ENCODE measurements at regions not wholly inside any gene's neighbourhood (a gene's known extent, or its start where the extent isn't known, plus 50 kb on each side); places are given as distances from the start of the nearest gene placed in this dataset.

DNA sequence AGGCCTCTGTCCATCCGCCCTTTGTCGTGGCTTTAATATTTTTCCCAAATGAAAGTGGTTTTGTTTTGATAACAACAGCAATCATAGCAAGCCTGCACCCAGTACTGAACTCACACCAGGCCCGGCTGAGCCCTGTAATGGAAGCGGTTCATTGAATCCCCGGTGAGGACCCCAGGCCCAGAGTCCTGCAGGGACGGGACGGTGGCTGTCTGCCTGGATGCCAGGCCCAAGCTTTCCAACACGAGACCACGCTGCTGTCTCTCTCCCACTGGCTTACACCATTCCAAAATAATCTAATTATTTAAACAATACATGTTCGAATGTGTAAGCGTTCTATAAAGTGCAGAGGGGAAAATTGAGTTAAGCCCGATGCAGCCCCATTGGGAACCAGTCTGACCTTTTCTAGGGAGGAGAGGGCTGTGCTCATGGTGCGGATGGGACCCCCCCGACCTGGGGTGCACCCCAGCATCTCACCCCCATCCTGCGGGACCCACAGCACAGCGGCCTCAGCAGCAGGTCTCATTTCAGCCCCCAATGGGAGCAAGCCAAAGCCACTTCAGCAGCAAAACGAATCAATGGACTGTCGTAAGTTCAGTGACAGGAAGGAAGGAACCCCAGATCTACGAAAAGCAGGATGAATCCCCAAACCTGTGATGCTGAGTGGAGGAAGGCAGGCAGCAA lies 1046.9 kb downstream of the BRD1 start:
- no peak overlapping the region for H3K27ac ChIP-seq
- TF ChIP-seq, protein P1, sequence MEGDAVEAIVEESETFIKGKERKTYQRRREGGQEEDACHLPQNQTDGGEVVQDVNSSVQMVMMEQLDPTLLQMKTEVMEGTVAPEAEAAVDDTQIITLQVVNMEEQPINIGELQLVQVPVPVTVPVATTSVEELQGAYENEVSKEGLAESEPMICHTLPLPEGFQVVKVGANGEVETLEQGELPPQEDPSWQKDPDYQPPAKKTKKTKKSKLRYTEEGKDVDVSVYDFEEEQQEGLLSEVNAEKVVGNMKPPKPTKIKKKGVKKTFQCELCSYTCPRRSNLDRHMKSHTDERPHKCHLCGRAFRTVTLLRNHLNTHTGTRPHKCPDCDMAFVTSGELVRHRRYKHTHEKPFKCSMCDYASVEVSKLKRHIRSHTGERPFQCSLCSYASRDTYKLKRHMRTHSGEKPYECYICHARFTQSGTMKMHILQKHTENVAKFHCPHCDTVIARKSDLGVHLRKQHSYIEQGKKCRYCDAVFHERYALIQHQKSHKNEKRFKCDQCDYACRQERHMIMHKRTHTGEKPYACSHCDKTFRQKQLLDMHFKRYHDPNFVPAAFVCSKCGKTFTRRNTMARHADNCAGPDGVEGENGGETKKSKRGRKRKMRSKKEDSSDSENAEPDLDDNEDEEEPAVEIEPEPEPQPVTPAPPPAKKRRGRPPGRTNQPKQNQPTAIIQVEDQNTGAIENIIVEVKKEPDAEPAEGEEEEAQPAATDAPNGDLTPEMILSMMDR (IDR thresholded peaks at IDR 0.05) = no peak
- TF ChIP-seq ZFX (IDR thresholded peaks at IDR 0.05; ENCODE audit: borderline replicate concordance) = no peak

DNA sequence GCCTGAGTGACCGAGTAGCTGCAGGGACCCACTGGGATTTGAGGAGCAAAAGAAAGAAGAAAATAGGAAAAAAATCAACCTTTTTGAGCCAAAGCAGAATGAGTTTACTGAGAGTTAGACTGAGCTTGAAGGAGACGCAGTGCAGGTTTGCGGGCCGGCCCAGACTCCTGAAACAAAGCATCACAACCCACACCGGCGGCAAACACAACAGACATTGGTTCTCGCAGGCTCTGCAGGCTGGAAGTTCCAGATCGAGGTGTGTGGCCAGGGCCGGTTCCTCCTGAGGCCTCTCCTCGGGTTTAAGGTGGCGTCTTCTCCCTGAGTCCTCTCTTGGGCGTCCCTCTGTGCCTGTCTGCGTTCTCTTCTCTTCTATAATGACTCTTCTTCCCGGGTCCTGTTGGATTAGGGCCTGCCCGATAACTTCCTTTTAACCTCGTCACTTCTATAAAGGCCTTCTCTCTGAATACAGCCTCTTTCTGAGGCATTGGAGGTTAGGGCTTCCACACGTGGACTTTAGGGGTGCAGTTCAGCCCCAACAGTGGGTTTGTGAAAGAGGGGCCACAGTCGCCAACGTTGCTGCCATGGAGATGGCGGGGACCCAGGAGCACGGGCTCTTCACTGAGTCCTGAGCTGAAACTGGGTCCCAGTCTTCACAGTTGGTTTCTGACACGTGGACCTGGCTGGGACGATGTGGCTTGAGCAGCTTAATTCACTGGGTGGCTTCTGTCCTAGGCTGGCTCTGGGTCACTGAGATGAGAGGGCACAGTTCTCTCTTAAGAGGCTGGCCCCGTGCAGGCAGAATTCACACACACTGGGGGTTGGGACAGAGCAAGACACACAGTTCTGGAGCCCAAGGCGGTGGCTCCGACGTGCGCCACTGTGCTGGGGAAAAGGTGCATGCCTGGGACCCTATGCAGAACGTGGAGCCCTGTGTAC lies 1047.7 kb downstream of the BRD1 start:
- no peak for TF ChIP-seq ZFX (IDR thresholded peaks at IDR 0.05; ENCODE audit: borderline replicate concordance)
- TF ChIP-seq, protein P1 (IDR thresholded peaks at IDR 0.05) = no peak
- no peak overlapping the region for H3K27ac ChIP-seq

DNA sequence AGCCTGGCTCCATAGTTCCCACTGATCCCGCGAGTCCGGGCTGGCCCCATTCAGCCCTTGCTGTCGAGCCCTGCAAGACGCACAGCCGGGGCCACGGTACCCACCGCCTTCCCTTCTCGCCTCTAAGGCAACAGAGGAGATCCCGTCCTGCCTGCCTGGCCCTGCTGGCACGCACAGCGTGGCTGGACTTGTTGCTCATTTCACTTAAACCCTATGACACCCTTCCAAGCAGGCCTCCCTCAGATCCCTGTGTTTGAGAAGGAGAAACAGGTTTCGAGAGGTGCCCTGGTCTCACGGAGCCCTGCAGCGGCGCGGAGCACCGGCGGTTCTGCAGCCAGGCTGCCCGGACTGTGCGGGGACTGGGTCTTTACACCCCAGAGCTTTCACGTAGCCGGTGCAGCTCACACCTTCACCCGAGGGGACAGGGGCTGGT lies 1048.4 kb downstream of the BRD1 start:
- H3K27ac ChIP-seq = no peak overlapping the region
- TF ChIP-seq ZFX (IDR thresholded peaks at IDR 0.05; ENCODE audit: borderline replicate concordance) = no peak
- TF ChIP-seq, protein P1 (IDR thresholded peaks at IDR 0.05) = no peak

GRCh38 chr22:48778308-48779195 lies 1049.1 kb downstream of the BRD1 start:
- no peak for TF ChIP-seq ZFX (IDR thresholded peaks at IDR 0.05; ENCODE audit: borderline replicate concordance)
- TF ChIP-seq, protein P1 (IDR thresholded peaks at IDR 0.05) = no peak
- H3K27ac ChIP-seq = no peak overlapping the region

DNA sequence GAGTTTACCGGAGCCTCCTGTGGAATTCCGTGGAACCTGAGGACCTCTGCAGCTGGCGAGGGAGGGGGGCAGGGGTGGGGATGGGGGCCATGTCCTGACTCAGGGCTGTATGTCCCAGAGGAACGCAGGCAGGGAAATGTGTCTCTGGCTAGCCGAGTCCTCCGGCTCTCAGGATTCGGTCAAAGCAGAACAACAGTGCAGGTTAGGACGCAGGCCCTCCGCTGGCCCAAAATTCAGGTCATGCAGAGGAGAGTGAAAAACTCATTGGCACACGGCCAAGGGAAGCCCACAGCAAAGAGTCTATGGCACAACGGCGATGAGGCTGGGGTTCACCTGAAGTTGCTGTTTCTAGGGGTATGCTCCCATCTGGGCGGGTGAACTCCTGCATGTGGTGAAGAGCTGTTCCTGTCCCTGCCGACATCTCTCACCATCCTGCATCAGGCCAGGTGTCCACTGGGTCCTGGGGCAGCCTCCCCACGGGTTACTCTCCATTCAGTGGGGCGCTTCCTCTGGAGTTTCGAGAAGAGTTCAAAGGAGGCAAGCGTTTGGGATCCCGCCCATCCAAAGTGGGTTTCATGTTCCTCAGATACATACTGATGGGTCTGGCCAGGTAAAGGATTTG lies 1055.3 kb downstream of the BRD1 start:
- no peak overlapping the region for H3K27ac ChIP-seq
- no peak for TF ChIP-seq ZFX (IDR thresholded peaks at IDR 0.05; ENCODE audit: borderline replicate concordance)
- TF ChIP-seq, protein P1 (IDR thresholded peaks at IDR 0.05) = no peak

DNA sequence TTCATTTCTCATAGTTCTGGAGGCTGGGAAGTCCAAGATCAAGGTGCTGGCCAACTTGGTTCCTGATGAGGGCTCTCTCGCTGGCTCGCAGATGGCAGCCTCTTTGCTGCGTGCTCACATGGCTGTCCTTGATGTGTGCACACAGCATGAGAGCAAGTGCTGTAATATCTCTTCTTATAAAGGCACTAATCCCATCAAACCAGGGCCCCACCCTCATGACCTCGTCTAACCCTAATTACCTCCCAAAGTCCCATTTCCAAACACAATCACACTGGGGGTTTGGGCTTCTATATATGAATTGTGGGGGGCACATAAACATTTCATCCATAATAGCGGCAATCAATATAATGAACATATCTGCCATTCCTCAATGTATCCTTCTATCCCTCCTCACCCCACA lies 1062.1 kb downstream of the BRD1 start:
- H3K27ac ChIP-seq = no peak overlapping the region
- no peak for TF ChIP-seq ZFX (IDR thresholded peaks at IDR 0.05; ENCODE audit: borderline replicate concordance)
- TF ChIP-seq, protein P1 (IDR thresholded peaks at IDR 0.05) = no peak
